Astrocyte (in vitro differentiated cells and primary cell): ENCODE measurements at regions not wholly inside any gene's neighbourhood (a gene's known extent, or its start where the extent isn't known, plus 50 kb on each side); places are given as distances from the start of the nearest gene placed in this dataset.

Experiments used
- EZH2 ChIP-seq: IDR thresholded peaks from 2 replicates; pipeline ENCODE4 v1.6.1; 2012; ENCODE audit warnings: mild to moderate bottlenecking, low read length, inconsistent platforms; ENCODE audit not compliant: insufficient read depth
- TF ChIP-seq, protein P1 (sequence below): IDR thresholded peaks from 2 replicates; pipeline ENCODE4 v1.5.1; 2011; ENCODE audit warnings: low read depth, mild to moderate bottlenecking, inconsistent platforms, low read length, moderate library complexity; ENCODE audit not compliant: insufficient read depth

DNA sequence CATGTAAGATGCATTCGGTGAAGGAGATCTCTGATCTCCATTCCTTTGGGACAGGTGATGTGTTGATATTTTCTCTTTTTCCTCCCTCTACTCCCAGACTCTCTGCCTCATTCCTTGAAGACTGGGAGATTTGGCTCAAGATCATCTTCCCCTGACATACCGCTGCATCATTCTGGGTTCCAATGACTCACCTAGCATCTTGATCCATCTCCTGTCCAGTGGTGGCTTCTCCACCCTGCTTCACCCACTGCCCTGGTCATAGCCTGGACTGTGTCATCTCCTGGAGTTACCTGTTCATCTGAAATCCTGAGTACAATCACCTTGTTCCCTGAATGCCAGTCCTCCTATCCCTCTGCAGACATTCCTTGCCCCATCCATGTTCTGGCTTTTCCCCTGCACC, 57.4 kb upstream of the TRAK1 start:
- TF ChIP-seq, protein P1, sequence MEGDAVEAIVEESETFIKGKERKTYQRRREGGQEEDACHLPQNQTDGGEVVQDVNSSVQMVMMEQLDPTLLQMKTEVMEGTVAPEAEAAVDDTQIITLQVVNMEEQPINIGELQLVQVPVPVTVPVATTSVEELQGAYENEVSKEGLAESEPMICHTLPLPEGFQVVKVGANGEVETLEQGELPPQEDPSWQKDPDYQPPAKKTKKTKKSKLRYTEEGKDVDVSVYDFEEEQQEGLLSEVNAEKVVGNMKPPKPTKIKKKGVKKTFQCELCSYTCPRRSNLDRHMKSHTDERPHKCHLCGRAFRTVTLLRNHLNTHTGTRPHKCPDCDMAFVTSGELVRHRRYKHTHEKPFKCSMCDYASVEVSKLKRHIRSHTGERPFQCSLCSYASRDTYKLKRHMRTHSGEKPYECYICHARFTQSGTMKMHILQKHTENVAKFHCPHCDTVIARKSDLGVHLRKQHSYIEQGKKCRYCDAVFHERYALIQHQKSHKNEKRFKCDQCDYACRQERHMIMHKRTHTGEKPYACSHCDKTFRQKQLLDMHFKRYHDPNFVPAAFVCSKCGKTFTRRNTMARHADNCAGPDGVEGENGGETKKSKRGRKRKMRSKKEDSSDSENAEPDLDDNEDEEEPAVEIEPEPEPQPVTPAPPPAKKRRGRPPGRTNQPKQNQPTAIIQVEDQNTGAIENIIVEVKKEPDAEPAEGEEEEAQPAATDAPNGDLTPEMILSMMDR, result no peak
- TF ChIP-seq EZH2, result no peak
